ENCODE measurements at regions not wholly inside any gene's neighbourhood (a gene's known extent, or its start where the extent isn't known, plus 50 kb on each side); places are given as distances from the start of the nearest gene placed in this dataset.

GRCh38 chr1:55544826-55545225 is 329.7 kb upstream of the USP24 start:
- H3K9me3 Mint-ChIP-seq = no peaks in the 10 kb centered on the region
- intact Hi-C loops (cut with micrococcal nuclease) = no loop called here
- H3K4me1 Mint-ChIP-seq (ENCODE audit: low read depth) = no peaks in the 10 kb centered on the region
- H3K4me3 Mint-ChIP-seq (ENCODE audit: low read depth) = no peak overlapping the region
- no peak overlapping the region for H3K27ac Mint-ChIP-seq
- no peaks in the 10 kb centered on the region for H3K27me3 Mint-ChIP-seq (ENCODE audit: low read depth)
- no peaks in the 10 kb centered on the region for H3K36me3 Mint-ChIP-seq (ENCODE audit: low read depth)
- DNase-seq (ENCODE audit: low spot score) = no peak

GRCh38 chr1:55542901-55543504 is 327.8 kb upstream of the USP24 start:
- H3K27me3 Mint-ChIP-seq (ENCODE audit: low read depth) = no peaks in the 10 kb centered on the region
- no peaks in the 10 kb centered on the region for H3K9me3 Mint-ChIP-seq
- H3K4me3 Mint-ChIP-seq (ENCODE audit: low read depth) = no peak overlapping the region
- DNase-seq (ENCODE audit: low spot score) = no peak
- no peaks in the 10 kb centered on the region for H3K4me1 Mint-ChIP-seq (ENCODE audit: low read depth)
- no peaks in the 10 kb centered on the region for H3K36me3 Mint-ChIP-seq (ENCODE audit: low read depth)
- intact Hi-C loops (cut with micrococcal nuclease) = no loop called here
- H3K27ac Mint-ChIP-seq = no peak overlapping the region

- intact Hi-C loops (cut with micrococcal nuclease) = no loop called here
- no peak for DNase-seq (ENCODE audit: low spot score)
- no peaks in the 10 kb centered on the region for H3K27me3 Mint-ChIP-seq (ENCODE audit: low read depth)
- H3K4me3 Mint-ChIP-seq (ENCODE audit: low read depth) = no peak overlapping the region
- no peaks in the 10 kb centered on the region for H3K4me1 Mint-ChIP-seq (ENCODE audit: low read depth)
- H3K27ac Mint-ChIP-seq = no peak overlapping the region
- no peaks in the 10 kb centered on the region for H3K9me3 Mint-ChIP-seq
- no peaks in the 10 kb centered on the region for H3K36me3 Mint-ChIP-seq (ENCODE audit: low read depth)
Measured at GRCh38 chr1:55541296-55541695, 326.1 kb upstream of the USP24 start.

- Mint-ChIP-seq H3K36me3 (ENCODE audit: low read depth) (no peaks in the 10 kb centered on the region), H3K9me3 (no peaks in the 10 kb centered on the region), H3K4me3 (ENCODE audit: low read depth) (no peak overlapping the region), H3K4me1 (ENCODE audit: low read depth) (no peaks in the 10 kb centered on the region), H3K27me3 (ENCODE audit: low read depth) (no peaks in the 10 kb centered on the region), H3K27ac (no peak overlapping the region)
- DNase-seq (ENCODE audit: low spot score) = no peak
- intact Hi-C loops (cut with micrococcal nuclease) = no loop called here
Measured at GRCh38 chr1:55539652-55540512, 324.7 kb upstream of the USP24 start.

- no peak overlapping the region for H3K4me3 Mint-ChIP-seq (ENCODE audit: low read depth)
- H3K4me1 Mint-ChIP-seq (ENCODE audit: low read depth) = no peaks in the 10 kb centered on the region
- no peak for DNase-seq (ENCODE audit: low spot score)
- no peak overlapping the region for H3K27ac Mint-ChIP-seq
- no peaks in the 10 kb centered on the region for H3K9me3 Mint-ChIP-seq
- no peaks in the 10 kb centered on the region for H3K36me3 Mint-ChIP-seq (ENCODE audit: low read depth)
- no peaks in the 10 kb centered on the region for H3K27me3 Mint-ChIP-seq (ENCODE audit: low read depth)
- intact Hi-C loops (cut with micrococcal nuclease) = no loop called here
Measured at GRCh38 chr1:55538428-55538827, 323.3 kb upstream of the USP24 start.

GRCh38 chr1:55536545-55536865 is 321.3 kb upstream of the USP24 start:
- no peaks in the 10 kb centered on the region for H3K27me3 Mint-ChIP-seq (ENCODE audit: low read depth)

GRCh38 chr1:55535724-55536544 is 320.8 kb upstream of the USP24 start:
- H3K4me3 Mint-ChIP-seq (ENCODE audit: low read depth) = no peak overlapping the region
- intact Hi-C loops (cut with micrococcal nuclease) = no loop called here
- H3K27me3 Mint-ChIP-seq (ENCODE audit: low read depth) = peaks cover 4% of the 10 kb centered on the region
- H3K36me3 Mint-ChIP-seq (ENCODE audit: low read depth) = no peaks in the 10 kb centered on the region
- no peaks in the 10 kb centered on the region for H3K4me1 Mint-ChIP-seq (ENCODE audit: low read depth)
- H3K27ac Mint-ChIP-seq = no peak overlapping the region
- no peaks in the 10 kb centered on the region for H3K9me3 Mint-ChIP-seq
- no peak for DNase-seq (ENCODE audit: low spot score)

More at GRCh38 chr1:55536545-55536865, 321.3 kb upstream of the USP24 start:
- Mint-ChIP-seq H3K4me1 (ENCODE audit: low read depth) (no peaks in the 10 kb centered on the region), H3K9me3 (no peaks in the 10 kb centered on the region), H3K4me3 (ENCODE audit: low read depth) (no peak overlapping the region), H3K36me3 (ENCODE audit: low read depth) (no peaks in the 10 kb centered on the region), H3K27ac (no peak overlapping the region)
- DNase-seq (ENCODE audit: low spot score) = no peak
- intact Hi-C loops (cut with micrococcal nuclease) = no loop called here

GRCh38 chr1:55534565-55535121 is 319.5 kb upstream of the USP24 start:
- H3K4me3 Mint-ChIP-seq (ENCODE audit: low read depth) = no peak overlapping the region
- no peaks in the 10 kb centered on the region for H3K9me3 Mint-ChIP-seq
- intact Hi-C loops (cut with micrococcal nuclease) = no loop called here
- DNase-seq (ENCODE audit: low spot score) = no peak
- no peaks in the 10 kb centered on the region for H3K4me1 Mint-ChIP-seq (ENCODE audit: low read depth)
- H3K27me3 Mint-ChIP-seq (ENCODE audit: low read depth) = peaks cover 4% of the 10 kb centered on the region
- H3K36me3 Mint-ChIP-seq (ENCODE audit: low read depth) = no peaks in the 10 kb centered on the region
- no peak overlapping the region for H3K27ac Mint-ChIP-seq

GRCh38 chr1:55531644-55532043 is 316.5 kb upstream of the USP24 start:
- H3K27ac Mint-ChIP-seq = no peak overlapping the region
- no peaks in the 10 kb centered on the region for H3K4me1 Mint-ChIP-seq (ENCODE audit: low read depth)
- peaks cover 4% of the 10 kb centered on the region for H3K27me3 Mint-ChIP-seq (ENCODE audit: low read depth)
- H3K4me3 Mint-ChIP-seq (ENCODE audit: low read depth) = no peak overlapping the region
- intact Hi-C loops (cut with micrococcal nuclease) = no loop called here
- H3K36me3 Mint-ChIP-seq (ENCODE audit: low read depth) = no peaks in the 10 kb centered on the region
- DNase-seq (ENCODE audit: low spot score) = no peak
- H3K9me3 Mint-ChIP-seq = no peaks in the 10 kb centered on the region

- intact Hi-C loops (cut with micrococcal nuclease) = no loop called here
- peaks cover 4% of the 10 kb centered on the region for H3K27me3 Mint-ChIP-seq (ENCODE audit: low read depth)
- H3K27ac Mint-ChIP-seq = no peak overlapping the region
- no peaks in the 10 kb centered on the region for H3K4me1 Mint-ChIP-seq (ENCODE audit: low read depth)
- no peaks in the 10 kb centered on the region for H3K36me3 Mint-ChIP-seq (ENCODE audit: low read depth)
- no peak overlapping the region for H3K4me3 Mint-ChIP-seq (ENCODE audit: low read depth)
- no peak for DNase-seq (ENCODE audit: low spot score)
- H3K9me3 Mint-ChIP-seq = no peaks in the 10 kb centered on the region
Measured at GRCh38 chr1:55530749-55531478, 315.8 kb upstream of the USP24 start.

- Mint-ChIP-seq H3K9me3 (no peaks in the 10 kb centered on the region), H3K4me3 (ENCODE audit: low read depth) (no peak overlapping the region), H3K27ac (no peak overlapping the region), H3K36me3 (ENCODE audit: low read depth) (no peaks in the 10 kb centered on the region), H3K4me1 (ENCODE audit: low read depth) (no peaks in the 10 kb centered on the region), H3K27me3 (ENCODE audit: low read depth) (peaks cover 4% of the 10 kb centered on the region)
- no peak for DNase-seq (ENCODE audit: low spot score)
- intact Hi-C loops (cut with micrococcal nuclease) = no loop called here
Measured at GRCh38 chr1:55529017-55529416, 313.9 kb upstream of the USP24 start.

GRCh38 chr1:55527831-55528230 is 312.7 kb upstream of the USP24 start:
- Mint-ChIP-seq H3K27ac (no peak overlapping the region), H3K27me3 (ENCODE audit: low read depth) (peaks cover 4% of the 10 kb centered on the region), H3K36me3 (ENCODE audit: low read depth) (no peaks in the 10 kb centered on the region), H3K9me3 (no peaks in the 10 kb centered on the region), H3K4me1 (ENCODE audit: low read depth) (no peaks in the 10 kb centered on the region), H3K4me3 (ENCODE audit: low read depth) (no peak overlapping the region)
- intact Hi-C loops (cut with micrococcal nuclease) = no loop called here
- no peak for DNase-seq (ENCODE audit: low spot score)
